GM19043 (cell line): ENCODE measurements at regions not wholly inside any gene's neighbourhood (a gene's known extent, or its start where the extent isn't known, plus 50 kb on each side); places are given as distances from the start of the nearest gene placed in this dataset.
"Not testable (repeated sequence)": the region's sequence is repeated elsewhere in the genome, so short reads cannot be mapped to it uniquely, and the experiment has no call there.

Experiments
- ATAC-seq: cut with Tn5 transposase; IDR thresholded peaks from one replicate; pipeline ENCODE4 v1.9.1; 2021; ENCODE audit warnings: low read depth; ENCODE audit not compliant: unreplicated experiment

- ATAC-seq, result no peak
Measured at GRCh38 chr5:119694284-119694683, 64.9 kb downstream of the FAM170A start.

- ATAC-seq, result no peak
Measured at GRCh38 chr5:119706049-119706448, 76.7 kb downstream of the FAM170A start.

- no peak for ATAC-seq
Measured at GRCh38 chr5:119708076-119708790, 78.9 kb downstream of the FAM170A start.

- no peak for ATAC-seq
Measured at GRCh38 chr5:119721775-119722174, 92.4 kb downstream of the FAM170A start.

- ATAC-seq, result not testable (repeated sequence)
Measured at GRCh38 chr5:119725291-119725690, 95.9 kb downstream of the FAM170A start.

- no peak for ATAC-seq
Measured at GRCh38 chr5:119726544-119726943, 97.2 kb downstream of the FAM170A start.

DNA sequence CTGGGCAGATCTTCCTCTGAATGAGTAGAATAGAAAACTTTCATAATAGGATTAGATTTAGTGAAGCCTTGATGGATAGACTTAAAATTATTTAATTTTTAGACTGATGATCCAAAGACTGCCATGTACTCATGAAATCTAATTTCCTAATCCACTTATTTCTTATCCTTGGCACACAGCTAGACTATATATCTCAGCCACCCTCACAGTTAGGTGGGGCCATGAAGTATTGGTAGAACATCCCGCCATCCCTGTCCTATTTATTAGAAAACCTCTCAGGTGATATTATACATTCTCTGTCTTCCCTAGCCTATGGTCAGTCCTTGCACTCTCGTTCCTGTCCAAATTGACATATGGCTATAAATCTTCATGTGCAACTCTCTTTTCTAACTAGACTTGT is 110.9 kb downstream of the FAM170A start:
- ATAC-seq, result no peak

- no peak for ATAC-seq
Measured at GRCh38 chr5:119741691-119742090, 112.3 kb downstream of the FAM170A start.

DNA sequence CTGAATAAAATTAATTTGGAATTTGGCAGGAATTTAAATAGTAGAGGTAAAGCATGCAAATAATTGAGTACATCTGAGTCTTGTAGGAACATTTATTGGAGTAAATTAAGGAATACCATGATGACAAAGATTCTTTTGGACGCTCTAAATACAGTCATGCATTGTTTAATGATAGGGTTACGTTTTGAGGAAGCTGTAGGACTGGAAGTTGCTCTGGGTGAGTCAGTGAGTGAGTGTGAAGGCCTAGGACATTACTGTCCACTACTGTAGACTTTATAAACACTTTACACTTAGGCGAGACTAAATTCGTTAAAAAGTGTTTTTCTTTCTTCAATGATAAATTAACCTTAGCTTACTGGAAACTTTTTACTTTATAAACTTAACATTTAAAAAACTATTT is 113.0 kb downstream of the FAM170A start:
- no peak for ATAC-seq

DNA sequence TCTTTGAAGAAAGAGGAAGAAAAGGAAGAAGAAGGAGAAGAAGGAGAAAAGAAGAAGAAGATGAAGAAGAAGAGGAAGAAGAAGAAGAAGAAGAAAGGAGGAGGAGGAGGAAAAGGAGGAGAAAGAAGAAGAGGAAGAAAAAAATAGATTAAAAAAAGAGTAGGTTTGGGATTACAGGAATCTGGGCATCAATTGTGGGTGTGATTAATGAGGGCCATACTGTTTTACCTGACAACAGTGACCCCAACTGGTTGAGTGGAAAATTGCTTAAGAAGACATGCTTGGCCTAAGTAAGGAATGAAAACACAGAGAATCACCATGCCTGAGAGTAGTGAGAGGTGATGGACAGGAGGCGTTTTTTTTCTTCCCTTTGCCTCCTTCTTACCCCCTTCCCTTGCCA is 114.6 kb downstream of the FAM170A start:
- ATAC-seq, result peak; percentile 92

DNA sequence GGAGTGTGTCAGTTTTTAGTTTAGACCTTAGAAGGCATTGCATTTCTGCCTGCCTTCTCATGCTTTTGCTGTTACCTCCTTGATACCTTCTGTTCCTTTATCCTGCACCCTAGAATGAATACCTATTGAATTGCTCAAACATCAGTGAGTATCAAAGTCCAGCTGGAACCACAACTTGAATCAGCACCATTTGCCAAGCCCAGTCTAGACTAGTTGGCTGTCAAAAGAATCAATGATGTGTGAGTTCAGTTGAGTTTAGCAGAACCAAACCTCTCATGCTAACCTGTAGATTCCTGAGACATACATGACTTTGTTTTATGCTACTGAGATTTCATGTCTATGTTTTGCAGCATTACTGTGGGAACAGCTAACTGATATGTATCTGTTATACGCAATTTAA is 116.6 kb downstream of the FAM170A start:
- ATAC-seq, result no peak

- no peak for ATAC-seq
Measured at GRCh38 chr5:119746984-119747383, 117.6 kb downstream of the FAM170A start.

DNA sequence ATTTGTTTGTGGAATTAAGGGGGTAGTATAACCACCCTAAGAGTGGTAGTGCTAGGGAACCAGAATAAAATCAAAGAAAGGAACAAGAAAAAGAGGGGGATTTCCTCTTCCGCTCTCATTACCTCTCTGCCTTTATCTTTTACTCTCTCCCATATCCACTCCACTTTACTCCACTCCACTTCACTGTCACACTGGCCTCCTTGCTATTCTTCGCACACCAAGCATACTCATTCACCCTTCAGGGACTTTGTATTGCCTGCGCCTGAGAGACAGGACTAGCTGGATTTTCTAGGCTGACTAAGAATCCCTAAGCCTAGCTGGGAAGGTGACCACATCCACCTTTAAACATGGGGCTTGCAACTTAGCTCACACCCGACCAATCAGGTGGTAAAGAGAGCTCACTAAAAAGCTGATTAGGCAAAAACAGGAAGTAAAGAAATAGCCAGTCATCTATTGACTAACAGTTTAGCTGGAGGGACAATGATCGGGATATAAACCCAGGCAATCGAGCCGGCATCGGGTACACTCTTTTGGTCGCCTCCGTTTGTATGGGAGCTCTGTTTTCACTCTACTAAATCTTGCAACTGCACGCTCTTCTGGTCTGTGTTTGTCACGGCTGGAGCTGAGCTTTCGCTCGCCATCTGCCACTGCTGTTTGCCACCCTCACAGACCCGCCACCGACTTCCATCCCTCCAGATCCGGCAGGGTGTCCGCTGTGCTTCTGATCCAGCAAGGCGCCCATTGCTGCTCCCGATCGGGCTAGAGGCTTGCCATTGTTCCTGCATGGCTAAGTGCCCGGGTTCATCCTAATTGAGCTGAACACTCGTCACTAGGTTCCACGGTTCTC is 121.8 kb downstream of the FAM170A start:
- no peak for ATAC-seq

GRCh38 chr5:119751734-119752094 is 122.4 kb downstream of the FAM170A start:
- no peak for ATAC-seq

DNA sequence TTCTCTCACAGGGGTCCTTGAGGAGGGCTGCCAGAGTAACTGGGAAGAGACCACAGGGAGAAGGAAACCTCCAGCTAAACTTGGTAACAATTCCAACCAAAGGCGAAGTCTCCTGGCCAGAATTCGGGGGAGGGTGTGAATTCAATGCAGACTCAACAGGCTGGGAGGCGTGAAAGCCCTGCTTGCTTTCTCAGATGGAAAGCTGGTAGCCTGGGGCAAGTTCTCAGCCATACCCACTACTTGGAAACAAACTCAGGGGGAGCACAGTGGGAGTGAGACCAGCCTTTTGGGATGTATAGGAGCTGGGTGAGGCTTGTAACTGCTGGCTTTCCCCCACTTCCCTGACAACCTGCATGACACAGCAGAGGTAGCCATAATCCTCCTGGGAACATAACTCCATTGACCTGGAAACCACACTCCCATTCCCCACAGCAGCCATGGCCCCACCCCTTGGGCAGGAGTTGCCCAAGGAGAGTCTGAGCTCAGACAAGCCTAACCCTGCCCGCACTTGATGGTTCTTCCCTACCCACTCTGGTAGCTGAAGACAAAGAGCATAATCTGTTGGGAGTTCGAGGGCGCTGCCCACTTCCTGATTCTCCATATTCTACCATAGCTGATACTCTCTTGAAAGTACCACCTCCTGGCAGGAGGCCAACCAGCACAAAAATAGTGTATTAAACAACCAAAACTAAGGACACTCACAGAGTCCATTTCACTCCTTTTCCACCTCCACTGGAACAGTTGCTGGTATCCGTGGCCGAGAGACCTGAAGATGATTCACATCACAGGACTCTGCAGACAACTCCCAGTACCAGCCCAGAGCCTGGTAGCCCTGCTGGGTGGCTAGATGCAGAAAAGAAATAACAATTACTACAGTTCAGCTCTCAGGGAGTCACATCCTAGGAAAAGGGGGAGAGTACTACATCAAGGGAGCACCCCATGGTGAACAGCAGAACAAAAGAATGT is 123.8 kb downstream of the FAM170A start:
- no peak for ATAC-seq

- not testable (repeated sequence) for ATAC-seq
Measured at GRCh38 chr5:119754825-119755224, 125.5 kb downstream of the FAM170A start.

DNA sequence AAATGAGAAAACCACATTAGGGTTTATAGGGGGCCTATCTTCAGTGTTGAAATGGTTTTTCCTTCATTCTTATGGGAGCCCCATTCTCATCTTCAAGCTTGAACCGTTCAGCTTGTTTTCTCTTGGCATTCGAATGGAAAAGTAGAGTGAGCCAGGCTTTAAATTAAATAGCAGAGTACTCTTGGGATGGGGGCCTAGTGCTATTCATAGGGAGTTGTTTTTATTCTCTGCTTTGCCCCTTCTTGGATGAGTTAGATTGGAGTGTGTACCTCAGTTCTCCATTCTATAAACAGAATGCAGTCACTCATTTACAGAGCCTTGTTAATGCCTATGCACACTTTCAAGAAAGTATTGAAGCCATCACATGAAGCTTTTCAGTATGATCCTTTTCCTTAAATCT is 127.9 kb downstream of the FAM170A start:
- no peak for ATAC-seq

- not testable (repeated sequence) for ATAC-seq
Measured at GRCh38 chr5:119769695-119770693, 140.6 kb downstream of the FAM170A start.

- not testable (repeated sequence) for ATAC-seq
Measured at GRCh38 chr5:119780145-119780544, 150.8 kb downstream of the FAM170A start.

- no peak for ATAC-seq
Measured at GRCh38 chr5:119785057-119785456, 155.7 kb downstream of the FAM170A start.
